GM18861 (cell line): ENCODE measurements at regions not wholly inside any gene's neighbourhood (a gene's known extent, or its start where the extent isn't known, plus 50 kb on each side); places are given as distances from the start of the nearest gene placed in this dataset.
"Not testable (repeated sequence)": the region's sequence is repeated elsewhere in the genome, so short reads cannot be mapped to it uniquely, and the experiment has no call there.

Experiments used
- ATAC-seq: cut with Tn5 transposase; IDR thresholded peaks from one replicate; pipeline ENCODE4 v1.9.1; 2021; ENCODE audit not compliant: unreplicated experiment

GRCh38 chr4:156118507-156119220 is 165.0 kb upstream of the CTSO start:
- ATAC-seq, result no peak

GRCh38 chr4:156117743-156118142 is 164.1 kb upstream of the CTSO start:
- ATAC-seq, result no peak

- no peak for ATAC-seq
Measured at GRCh38 chr4:156116991-156117390, 163.3 kb upstream of the CTSO start.

- no peak for ATAC-seq
Measured at GRCh38 chr4:156113138-156113765, 159.6 kb upstream of the CTSO start.

GRCh38 chr4:156111686-156112085 is 158.0 kb upstream of the CTSO start:
- ATAC-seq, result no peak

DNA sequence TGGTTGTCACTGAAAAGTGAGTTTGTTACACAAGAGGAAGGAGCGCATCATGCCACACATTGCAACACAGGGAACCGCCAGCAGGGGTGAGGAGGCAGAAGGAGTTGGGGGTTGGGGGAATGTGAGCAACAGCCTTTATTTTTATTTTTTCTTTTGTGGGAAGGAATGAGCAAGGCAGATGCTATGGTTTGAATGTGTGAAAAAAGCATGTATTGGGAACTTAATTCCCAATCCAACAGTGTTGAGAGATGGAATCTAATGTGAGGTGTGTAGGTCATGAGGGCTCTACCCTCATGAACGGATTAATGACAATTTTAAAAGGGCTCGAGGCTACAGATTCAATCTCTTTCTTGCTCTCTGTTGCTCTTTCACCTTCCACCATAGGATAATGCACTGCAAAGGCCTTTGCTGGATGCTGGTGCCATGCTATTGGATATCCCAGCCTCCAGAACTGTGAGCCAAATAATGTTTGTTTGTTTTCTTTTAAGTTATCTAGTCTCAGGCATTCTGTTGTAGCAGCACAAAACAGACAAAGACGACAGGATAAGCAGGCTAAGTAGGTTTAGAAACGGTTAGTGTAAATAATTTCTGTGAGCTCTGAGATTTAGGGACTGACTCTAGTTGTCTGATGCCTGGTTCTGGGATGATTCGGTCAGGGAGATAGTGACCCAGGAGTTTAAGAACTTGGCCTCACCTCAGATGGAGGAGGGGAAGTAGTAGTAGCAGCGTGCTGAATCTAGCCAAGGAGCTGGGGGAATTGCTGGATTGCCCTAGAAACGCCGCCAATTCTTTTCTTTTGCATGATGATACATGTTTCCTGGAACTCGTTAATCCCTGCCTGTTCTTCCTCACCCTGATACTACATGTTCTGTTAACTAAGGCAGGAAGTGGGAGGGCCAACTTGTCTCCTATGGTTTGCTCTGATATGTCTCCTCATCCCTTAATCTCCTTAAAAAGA is 156.6 kb upstream of the CTSO start:
- ATAC-seq, result no peak

DNA sequence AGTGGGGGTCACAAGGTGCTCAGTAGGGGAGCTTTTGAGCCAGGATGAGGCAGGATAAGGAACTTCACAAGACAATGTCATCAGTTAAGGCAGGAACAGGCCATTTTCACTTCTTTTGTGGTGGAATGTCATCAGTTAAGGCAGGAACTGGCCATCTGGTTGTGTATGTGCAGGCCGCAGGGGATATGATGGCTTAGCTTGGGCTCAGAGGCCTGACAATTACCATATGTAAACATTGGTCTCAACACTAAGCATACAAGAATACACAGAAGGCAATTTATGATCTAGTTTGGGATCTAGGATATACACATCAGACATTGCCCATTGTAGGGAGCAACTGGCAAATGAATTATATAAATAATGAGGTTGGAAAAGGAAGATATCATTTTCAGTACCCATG is 155.4 kb upstream of the CTSO start:
- ATAC-seq, result not testable (repeated sequence)

- no peak for ATAC-seq
Measured at GRCh38 chr4:156103311-156103710, 149.6 kb upstream of the CTSO start.

GRCh38 chr4:156102411-156102810 is 148.7 kb upstream of the CTSO start:
- no peak for ATAC-seq

GRCh38 chr4:156101571-156101970 is 147.9 kb upstream of the CTSO start:
- ATAC-seq, result no peak

- no peak for ATAC-seq
Measured at GRCh38 chr4:156100651-156101050, 147.0 kb upstream of the CTSO start.

DNA sequence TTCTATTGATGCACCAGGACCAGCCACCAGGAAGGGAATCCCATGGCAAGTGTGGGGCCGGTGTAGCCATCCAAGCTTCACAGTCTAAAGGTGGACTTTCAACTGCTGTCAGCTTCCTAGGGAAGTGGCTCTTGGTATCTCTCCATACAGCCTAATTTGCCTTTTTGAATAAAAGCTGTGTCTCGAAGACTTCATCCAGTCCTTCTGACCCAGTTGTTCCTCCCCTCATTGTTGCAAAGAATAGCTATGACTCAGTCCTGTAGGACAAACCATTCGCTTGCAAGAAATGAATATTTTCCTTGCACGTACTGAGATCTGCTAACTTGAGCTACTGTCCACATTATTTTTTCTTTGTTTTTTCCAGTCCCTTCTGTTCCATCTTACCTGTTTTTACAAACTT is 145.1 kb upstream of the CTSO start:
- no peak for ATAC-seq

DNA sequence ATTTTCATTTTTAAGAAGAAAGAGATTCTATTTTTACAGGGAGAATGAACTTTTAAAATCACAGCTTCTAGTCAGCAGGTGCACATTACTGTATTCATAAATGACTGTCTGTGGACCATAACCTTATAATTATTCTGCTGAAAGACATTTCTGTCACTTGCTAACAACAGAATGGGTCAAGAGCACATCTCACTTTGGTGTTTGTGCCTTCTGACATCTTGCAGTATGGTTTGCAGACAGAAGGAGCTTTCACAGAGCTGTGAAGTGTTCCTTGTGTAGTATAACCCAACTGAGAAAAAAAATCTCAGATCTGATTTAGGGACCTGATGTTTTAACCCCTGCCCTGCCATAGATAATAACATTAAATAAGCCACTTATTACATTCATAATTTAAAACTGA is 131.4 kb upstream of the CTSO start:
- no peak for ATAC-seq

DNA sequence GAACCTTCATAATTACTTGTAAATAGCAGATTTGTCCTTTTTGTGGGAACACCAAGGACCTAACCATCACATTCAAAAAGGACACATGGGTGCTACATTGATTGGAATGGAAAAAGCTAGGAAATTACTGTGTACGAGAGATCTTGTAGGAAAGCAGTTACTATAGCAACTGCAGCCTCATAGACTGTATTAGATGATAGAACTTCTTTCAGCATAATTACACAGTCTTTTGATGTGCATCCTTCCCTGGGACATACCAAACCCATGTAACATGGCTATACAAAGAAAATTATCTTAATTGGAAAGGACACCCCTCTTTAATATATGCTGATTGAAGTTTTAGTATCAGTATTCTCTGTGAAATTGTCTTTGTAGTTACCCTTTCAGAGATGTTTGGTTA is 130.7 kb upstream of the CTSO start:
- no peak for ATAC-seq

DNA sequence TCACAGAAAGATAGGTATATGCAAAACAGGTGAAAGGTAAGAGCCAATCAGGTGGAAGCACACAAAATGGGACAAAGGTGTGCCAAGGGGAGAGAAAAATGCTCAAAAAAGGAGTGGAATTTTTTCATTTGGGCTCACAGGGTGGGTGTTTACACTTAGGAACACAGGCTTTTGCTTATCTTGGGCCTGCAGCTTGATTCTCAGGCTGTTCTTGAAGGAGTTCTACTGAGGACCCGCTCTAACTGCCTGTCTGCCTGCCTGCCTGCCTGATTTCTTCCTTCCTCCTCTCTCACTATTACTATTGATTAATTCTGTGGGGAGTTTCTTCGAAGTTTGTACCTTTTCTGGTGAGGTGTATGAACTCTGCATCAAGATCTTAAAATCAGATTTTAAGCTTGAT is 120.3 kb upstream of the CTSO start:
- ATAC-seq, result no peak

GRCh38 chr4:156060661-156061060 is 107.0 kb upstream of the CTSO start:
- no peak for ATAC-seq

GRCh38 chr4:156053174-156053573 is 99.5 kb upstream of the CTSO start:
- no peak for ATAC-seq

DNA sequence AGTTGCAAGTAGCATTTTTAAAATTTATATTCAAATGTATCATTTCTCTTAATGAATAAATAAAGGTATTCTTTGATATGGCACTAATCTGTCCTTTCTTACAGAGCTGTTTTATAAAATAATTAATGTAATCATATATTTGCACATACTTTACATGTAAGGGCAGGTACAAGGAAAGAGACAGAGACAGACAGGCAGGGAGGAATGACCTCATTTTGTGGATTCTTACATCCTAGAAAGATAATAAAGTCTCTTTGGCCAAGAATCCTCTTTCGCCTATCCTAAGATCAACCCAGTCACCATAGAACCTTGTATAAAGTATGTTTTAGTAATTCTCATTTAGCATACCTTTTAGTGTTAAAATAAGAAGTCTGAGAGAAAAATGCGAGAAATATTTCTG is 98.5 kb upstream of the CTSO start:
- no peak for ATAC-seq

DNA sequence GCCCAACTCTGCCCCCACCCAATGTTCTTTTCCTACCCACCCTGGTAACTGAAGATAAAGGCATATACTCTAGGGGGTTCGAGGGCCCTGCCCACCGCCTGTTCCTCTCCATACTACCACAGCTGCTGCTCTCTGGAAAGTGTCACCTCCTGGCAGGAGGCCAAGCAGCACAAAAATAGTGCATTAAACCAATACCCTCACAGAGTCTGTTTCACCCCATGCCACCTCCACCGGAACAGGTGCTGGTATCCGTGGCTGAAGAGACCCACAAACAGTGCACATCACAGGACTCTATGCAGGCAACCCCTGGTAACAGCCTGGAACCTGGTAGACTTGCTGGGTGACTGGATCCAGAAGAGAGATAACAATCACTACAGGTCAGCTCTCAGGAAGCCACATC is 85.1 kb upstream of the CTSO start:
- ATAC-seq, result no peak

DNA sequence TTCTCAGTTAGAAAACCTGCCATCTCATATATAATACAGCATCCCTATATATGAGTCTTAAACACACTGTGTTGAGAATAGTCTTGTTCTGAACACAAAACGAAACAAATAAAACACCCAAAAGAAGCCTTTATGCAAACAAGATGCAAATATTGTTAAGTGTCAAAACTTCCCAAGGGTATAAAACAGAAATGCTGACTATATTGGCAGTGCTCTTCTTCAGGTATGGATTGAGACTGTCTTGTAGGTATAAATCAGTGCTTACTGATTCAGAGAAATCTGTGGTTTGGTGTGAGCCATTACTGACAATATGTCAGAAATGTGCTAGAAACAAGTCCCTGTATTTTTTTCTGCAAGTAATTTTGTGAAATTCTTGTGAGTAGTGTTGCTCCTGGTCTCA is 82.8 kb upstream of the CTSO start:
- ATAC-seq, result no peak

DNA sequence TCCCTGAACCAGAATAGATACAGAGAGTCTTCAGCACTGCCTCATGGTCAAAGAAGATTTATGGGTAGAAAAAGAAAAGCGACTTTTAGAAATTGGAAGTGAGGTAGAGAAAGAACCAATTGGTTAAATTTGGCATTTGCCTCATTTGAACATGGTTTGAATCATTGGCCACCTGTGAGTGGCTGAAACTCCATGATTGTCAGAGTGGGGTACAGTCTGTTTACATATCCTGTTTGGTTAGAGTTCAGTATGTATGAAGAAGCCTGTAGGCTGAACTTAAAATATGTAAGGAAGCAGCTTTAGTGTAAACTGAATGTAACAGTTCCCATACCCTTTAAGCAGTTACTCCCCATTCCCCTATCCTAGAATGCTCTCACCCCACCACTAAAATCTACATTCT is 76.0 kb upstream of the CTSO start:
- ATAC-seq, result no peak

DNA sequence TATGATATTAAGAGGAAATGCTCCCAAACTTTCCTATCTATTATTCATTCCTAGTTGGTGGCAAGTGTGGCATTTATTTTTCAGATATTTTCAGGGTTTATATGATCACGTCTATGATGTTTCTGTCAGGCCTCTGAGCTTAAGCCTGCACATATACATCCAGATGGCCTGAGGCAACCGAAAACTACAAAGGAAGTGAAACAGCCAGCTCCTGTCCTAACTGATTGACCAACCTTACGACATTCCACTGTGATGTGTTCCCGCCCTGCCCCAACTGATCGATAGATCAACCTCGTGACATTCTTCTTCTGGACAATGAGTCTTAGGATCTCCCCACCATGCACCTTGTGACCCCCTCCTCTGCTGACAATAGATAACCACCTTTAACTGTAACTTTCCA is 67.6 kb upstream of the CTSO start:
- no peak for ATAC-seq
